OCI-LY3 (cell line): ENCODE measurements at regions not wholly inside any gene's neighbourhood (a gene's known extent, or its start where the extent isn't known, plus 50 kb on each side); places are given as distances from the start of the nearest gene placed in this dataset.

Experiments
- H2AFZ ChIP-seq: fragments of 200-600, 300-600 bp; shearing (Covaris generic); 2 replicates; pipeline ENCODE4 v1.6.0; 2014; ENCODE audit warnings: antibody characterized with exemption, low read depth, low read length
- H3K27ac ChIP-seq: fragments of 200-600, 300-600 bp; sonication (generic); 2 replicates; pipeline ENCODE4 v1.5.1; 2014; ENCODE audit warnings: mild to moderate bottlenecking, low read length, moderate library complexity, mixed read lengths
- H3K27me3 ChIP-seq: fragments of 200-600, 300-600 bp; sonication (generic); 2 replicates; pipeline ENCODE4 v1.6.1; 2014; ENCODE audit warnings: low read depth, low read length, mixed read lengths
- H3K36me3 ChIP-seq: fragments of 200-600, 300-600 bp; sonication (generic); replicated peaks from 2 replicates; pipeline ENCODE3; 2014; ENCODE audit warnings: low read depth, low read length, mixed read lengths
- H3K4me1 ChIP-seq: fragments of 300-600, 200-600 bp; sonication (generic); 2 replicates; pipeline ENCODE4 v1.6.1; 2014; ENCODE audit warnings: low read length, mixed read lengths
- H3K4me2 ChIP-seq: fragments of 200-600, 300-600 bp; sonication (generic); 2 replicates; pipeline ENCODE4 v1.6.1; 2014; ENCODE audit warnings: low read length, mixed read lengths
- H3K4me3 ChIP-seq: fragments of 300-600, 200-600 bp; sonication (generic); 2 replicates; pipeline ENCODE4 v1.5.1; 2014; ENCODE audit warnings: antibody characterized with exemption, mild to moderate bottlenecking, low read length, moderate library complexity
- H3K79me2 ChIP-seq: fragments of 300-600, 200-600 bp; shearing (Covaris generic); 2 replicates; pipeline ENCODE4 v1.6.1; 2014; ENCODE audit warnings: mild to moderate bottlenecking, low read length, mixed read lengths
- H3K9ac ChIP-seq: fragments of 300-600, 200-600 bp; shearing (Covaris generic); 2 replicates; pipeline ENCODE4 v1.6.0; 2014; ENCODE audit warnings: mild to moderate bottlenecking, low read length, moderate library complexity
- H3K9me3 ChIP-seq: fragments of 200-600, 300-600 bp; shearing (Covaris generic); 2 replicates; pipeline ENCODE4 v1.6.1; 2014; ENCODE audit warnings: low read length, mixed read lengths; ENCODE audit not compliant: insufficient read depth
- H4K20me1 ChIP-seq: fragments of 200-600, 300-600 bp; sonication (generic); 2 replicates; pipeline ENCODE4 v1.6.1; 2016; ENCODE audit warnings: low read length, mixed read lengths; ENCODE audit not compliant: insufficient read depth
- EZH2phosphoT487 ChIP-seq: fragments of 200-600 bp; shearing (Covaris generic); IDR thresholded peaks from 2 replicates; pipeline ENCODE4 v1.6.1; 2018; ENCODE audit warnings: antibody characterized with exemption, mixed run types, low read depth
- TF ChIP-seq, protein P1 (sequence below): fragments of 200-600, 300-600 bp; sonication (generic); IDR thresholded peaks from 2 replicates; pipeline ENCODE4 v1.5.1; 2014; ENCODE audit warnings: antibody characterized with exemption, low read length, low read depth

DNA sequence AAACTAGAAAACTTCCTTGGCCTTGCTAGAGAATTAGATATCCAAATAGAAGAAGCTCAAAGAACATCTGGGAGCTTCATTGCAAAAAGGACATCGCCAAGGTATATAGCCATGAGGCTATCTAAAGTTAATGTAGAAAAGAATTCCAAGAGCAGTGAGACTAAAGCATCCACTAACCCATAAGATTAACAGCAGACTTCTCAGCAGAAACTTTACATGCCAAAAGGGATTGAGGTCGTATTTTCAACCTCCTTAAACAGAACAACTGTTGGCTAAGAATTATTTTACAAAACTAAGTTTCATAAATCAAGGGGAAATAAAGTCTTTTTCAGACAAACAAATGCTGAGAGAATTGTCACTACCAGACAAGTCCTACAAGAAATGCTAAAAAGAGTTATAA is 149.1 kb upstream of the COL21A1 start:
- TF ChIP-seq, protein P1, sequence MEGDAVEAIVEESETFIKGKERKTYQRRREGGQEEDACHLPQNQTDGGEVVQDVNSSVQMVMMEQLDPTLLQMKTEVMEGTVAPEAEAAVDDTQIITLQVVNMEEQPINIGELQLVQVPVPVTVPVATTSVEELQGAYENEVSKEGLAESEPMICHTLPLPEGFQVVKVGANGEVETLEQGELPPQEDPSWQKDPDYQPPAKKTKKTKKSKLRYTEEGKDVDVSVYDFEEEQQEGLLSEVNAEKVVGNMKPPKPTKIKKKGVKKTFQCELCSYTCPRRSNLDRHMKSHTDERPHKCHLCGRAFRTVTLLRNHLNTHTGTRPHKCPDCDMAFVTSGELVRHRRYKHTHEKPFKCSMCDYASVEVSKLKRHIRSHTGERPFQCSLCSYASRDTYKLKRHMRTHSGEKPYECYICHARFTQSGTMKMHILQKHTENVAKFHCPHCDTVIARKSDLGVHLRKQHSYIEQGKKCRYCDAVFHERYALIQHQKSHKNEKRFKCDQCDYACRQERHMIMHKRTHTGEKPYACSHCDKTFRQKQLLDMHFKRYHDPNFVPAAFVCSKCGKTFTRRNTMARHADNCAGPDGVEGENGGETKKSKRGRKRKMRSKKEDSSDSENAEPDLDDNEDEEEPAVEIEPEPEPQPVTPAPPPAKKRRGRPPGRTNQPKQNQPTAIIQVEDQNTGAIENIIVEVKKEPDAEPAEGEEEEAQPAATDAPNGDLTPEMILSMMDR: no peak
- TF ChIP-seq EZH2phosphoT487: no peak

DNA sequence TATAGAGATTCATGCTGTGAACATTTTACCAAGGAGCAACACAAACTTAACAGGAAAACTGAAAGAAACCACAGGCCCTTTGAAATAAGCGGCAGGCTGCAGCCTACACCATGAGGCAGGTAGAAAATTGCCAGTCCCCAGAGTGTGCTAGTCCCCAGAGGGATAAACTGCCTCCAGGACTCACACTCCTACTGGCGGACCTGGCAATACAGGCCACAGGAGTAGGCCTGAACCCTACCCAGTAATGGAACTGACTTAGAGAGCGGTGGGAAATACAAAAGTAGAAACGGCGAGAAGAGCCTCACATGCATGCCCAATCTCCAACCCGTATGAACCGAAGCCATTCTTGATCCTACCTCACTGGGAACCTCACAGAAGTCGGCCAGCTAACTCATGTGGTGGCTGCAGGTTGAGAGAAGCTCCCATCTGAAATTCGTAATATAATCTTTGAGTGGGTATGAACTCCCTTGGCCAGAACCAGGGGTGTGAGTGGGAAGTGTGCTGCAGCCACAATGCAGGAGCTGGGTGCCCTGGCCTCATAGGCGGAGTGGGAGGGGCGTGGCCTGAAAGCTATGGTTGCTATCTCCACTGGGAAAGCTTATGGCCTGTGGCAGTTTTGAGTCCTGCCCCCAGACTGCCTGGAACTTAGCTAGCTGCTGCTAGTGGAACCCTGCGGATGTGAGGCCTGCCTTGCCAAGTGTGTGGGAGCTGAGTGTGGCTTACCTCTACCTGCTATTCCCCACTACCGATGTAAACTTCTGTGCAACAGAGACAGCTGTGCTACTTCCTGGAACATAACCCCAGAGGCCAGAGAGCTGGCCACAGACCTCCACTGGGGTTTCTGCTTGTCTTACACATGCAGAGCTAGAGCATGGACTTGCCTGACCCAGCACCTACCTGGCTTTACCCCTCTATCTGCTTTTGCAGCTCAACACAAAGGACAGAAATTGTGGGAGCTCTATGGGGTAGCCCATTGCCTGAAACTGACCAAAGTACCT is 146.5 kb upstream of the COL21A1 start:
- Histone ChIP-seq H3K9me3 (0 out of 2 replicates have a peak, but pooled peaks cover 4% of the 10 kb centered on the region), H2AFZ (no peak overlapping the region), H3K4me2 (no peak overlapping the region), H3K4me3 (no peak overlapping the region), H3K9ac (no peak overlapping the region), H4K20me1 (no peaks in the 10 kb centered on the region), H3K36me3 (peaks cover 2% of the 10 kb centered on the region), H3K27ac (no peak overlapping the region), H3K27me3 (no peaks in the 10 kb centered on the region), H3K4me1 (no peaks in the 10 kb centered on the region), H3K79me2 (no peaks in the 10 kb centered on the region)
- TF ChIP-seq, protein P1: no peak
- no peak for TF ChIP-seq EZH2phosphoT487

More for the DNA sequence above, 149.1 kb upstream of the COL21A1 start:
- Histone ChIP-seq H3K9me3 (no peaks in the 10 kb centered on the region; the same call in 1 of the 2 replicates), H3K27ac (no peak overlapping the region), H3K36me3 (no peaks in the 10 kb centered on the region), H4K20me1 (no peaks in the 10 kb centered on the region), H3K4me2 (no peak overlapping the region), H2AFZ (no peak overlapping the region), H3K79me2 (no peaks in the 10 kb centered on the region), H3K4me3 (no peak overlapping the region), H3K4me1 (no peaks in the 10 kb centered on the region), H3K27me3 (no peaks in the 10 kb centered on the region), H3K9ac (no peak overlapping the region)

DNA sequence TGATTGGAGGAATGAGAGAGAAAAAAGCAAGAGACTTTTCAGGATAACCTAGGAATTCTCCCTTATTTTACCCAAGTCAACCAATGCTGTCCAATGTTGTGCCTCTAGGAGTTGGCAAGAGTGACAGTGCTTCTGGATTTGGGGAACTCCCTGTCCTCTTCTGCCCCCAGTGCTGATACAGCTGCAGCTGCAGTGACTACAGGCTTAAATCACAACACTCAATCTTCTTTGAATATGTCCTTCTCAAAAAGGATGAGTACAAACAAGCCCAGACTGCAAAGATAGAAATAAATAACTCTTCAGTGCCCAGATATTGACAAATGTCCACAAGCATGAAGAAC is 141.0 kb upstream of the COL21A1 start:
- Histone ChIP-seq H3K36me3 (peaks cover 2% of the 10 kb centered on the region), H3K4me1 (peaks cover 9% of the 10 kb centered on the region), H4K20me1 (no peaks in the 10 kb centered on the region), H3K4me2 (no peak overlapping the region), H3K9me3 (0 out of 2 replicates have a peak, but pooled peaks cover 4% of the 10 kb centered on the region), H3K4me3 (no peak overlapping the region), H3K9ac (no peak overlapping the region), H2AFZ (no peak overlapping the region), H3K27ac (no peak overlapping the region), H3K27me3 (no peaks in the 10 kb centered on the region), H3K79me2 (no peaks in the 10 kb centered on the region)
- no peak for TF ChIP-seq EZH2phosphoT487
- TF ChIP-seq, protein P1: no peak

DNA sequence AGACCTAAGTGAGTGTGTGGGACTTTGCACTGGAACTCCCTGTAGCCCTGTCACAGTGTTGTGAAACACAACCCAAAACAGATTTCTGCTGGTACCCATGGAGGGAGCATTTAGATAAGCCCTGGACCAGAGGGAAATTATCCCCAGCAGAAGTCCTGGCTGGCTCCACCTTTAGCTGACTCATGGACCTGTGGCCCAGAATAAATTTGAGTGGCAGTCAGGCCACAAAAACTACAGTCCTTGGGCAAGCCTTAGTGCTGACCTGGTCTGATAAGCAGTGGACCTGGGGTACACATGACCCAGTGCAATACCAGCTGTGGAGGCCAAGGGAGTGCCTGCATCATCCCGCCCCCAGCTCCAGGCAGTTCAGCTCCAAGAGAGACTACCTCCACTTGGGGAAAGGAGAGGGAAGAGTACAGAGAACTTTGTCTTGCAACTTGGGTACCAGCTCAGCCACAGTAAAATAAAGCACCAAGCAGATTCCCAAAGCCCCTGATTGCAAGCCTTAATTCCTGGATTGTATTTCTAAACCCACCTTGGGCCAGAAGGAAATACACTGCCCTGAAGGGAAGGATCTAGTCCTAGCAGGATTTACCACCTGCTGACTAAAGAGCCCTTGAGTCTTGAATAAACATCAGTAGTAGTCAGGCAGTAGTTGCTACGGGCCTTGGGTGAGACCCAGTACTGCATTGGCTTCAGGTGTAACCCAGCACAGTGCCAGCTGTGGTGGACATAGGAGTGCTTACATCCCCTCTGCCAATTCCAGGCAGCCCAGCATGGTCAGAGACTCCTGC is 140.4 kb upstream of the COL21A1 start:
- H3K27ac ChIP-seq: no peak overlapping the region
- no peak overlapping the region for H3K9ac ChIP-seq
- H3K4me2 ChIP-seq: no peak overlapping the region
- H3K4me1 ChIP-seq: peaks cover 9% of the 10 kb centered on the region
- no peaks in the 10 kb centered on the region for H3K27me3 ChIP-seq
- H3K9me3 ChIP-seq: 0 out of 2 replicates have a peak, but pooled peaks cover 4% of the 10 kb centered on the region
- H3K79me2 ChIP-seq: no peaks in the 10 kb centered on the region
- H4K20me1 ChIP-seq: no peaks in the 10 kb centered on the region
- H2AFZ ChIP-seq: no peak overlapping the region
- H3K36me3 ChIP-seq: peaks cover 2% of the 10 kb centered on the region
- no peak for TF ChIP-seq EZH2phosphoT487
- TF ChIP-seq, protein P1: no peak
- no peak overlapping the region for H3K4me3 ChIP-seq
